ENCODE measurements at regions not wholly inside any gene's neighbourhood (a gene's known extent, or its start where the extent isn't known, plus 50 kb on each side); places are given as distances from the start of the nearest gene placed in this dataset.

DNA sequence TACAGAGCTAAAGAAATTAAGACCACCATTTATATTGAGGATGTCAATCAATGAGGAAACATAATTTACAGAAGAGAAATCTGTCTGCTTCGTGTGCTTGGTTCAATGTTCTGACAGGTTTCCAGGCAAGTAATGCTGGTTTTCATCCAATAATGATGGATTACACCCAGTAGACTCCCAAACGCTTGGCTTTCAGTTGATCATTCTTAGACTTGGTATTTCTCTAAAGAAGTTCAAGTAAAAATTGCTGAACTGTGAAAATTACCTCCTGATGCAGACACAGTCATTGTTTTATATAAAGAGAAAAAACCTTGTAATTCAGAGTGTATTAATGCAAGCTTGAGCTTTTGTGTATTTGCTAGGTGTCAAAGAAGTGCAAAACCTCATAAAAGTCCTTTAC lies 85.0 kb downstream of the VCX3A start:
- TF ChIP-seq, protein P1, sequence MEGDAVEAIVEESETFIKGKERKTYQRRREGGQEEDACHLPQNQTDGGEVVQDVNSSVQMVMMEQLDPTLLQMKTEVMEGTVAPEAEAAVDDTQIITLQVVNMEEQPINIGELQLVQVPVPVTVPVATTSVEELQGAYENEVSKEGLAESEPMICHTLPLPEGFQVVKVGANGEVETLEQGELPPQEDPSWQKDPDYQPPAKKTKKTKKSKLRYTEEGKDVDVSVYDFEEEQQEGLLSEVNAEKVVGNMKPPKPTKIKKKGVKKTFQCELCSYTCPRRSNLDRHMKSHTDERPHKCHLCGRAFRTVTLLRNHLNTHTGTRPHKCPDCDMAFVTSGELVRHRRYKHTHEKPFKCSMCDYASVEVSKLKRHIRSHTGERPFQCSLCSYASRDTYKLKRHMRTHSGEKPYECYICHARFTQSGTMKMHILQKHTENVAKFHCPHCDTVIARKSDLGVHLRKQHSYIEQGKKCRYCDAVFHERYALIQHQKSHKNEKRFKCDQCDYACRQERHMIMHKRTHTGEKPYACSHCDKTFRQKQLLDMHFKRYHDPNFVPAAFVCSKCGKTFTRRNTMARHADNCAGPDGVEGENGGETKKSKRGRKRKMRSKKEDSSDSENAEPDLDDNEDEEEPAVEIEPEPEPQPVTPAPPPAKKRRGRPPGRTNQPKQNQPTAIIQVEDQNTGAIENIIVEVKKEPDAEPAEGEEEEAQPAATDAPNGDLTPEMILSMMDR (conservative IDR thresholded peaks at IDR 0.05 in 1 of 2, IDR thresholded peaks at IDR 0.05 in 1 of 2; ENCODE audit: extremely low read depth in 1 of 2, insufficient read depth in 1 of 2, low read depth in 1 of 2, low read length in 2 of 2), result no peak
- TF ChIP-seq EZH2 (IDR thresholded peaks at IDR 0.05; ENCODE audit: borderline replicate concordance, low read length), result no peak
